HG03175 (cell line): ENCODE measurements at regions not wholly inside any gene's neighbourhood (a gene's known extent, or its start where the extent isn't known, plus 50 kb on each side); places are given as distances from the start of the nearest gene placed in this dataset.

Experiments
- ATAC-seq: cut with Tn5 transposase; IDR thresholded peaks from one replicate; pipeline ENCODE4 v1.9.1; 2021; ENCODE audit warnings: mild to moderate bottlenecking, moderate library complexity; ENCODE audit not compliant: unreplicated experiment

DNA sequence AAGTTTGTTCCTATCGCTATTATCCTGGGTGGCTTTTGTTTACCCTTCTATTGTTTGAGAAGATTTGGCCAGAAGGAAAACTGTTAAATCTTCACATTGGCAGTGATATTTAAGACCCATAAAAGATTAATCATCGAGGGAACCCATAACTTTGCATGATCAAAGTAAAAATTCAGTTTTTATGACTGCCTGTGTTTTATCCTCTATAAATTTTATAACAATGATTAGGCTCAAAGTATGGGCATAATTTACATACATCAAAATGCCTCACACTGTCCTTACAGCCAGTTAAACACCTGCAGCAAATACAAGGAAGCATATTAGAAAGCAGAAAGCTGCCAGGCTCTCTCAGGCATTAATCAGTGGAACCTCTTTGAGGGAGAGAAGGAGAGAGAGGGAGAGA, 289.1 kb downstream of the ICOS start:
- ATAC-seq = no peak

GRCh38 chr2:204226305-204226880, 289.8 kb downstream of the ICOS start:
- no peak for ATAC-seq

DNA sequence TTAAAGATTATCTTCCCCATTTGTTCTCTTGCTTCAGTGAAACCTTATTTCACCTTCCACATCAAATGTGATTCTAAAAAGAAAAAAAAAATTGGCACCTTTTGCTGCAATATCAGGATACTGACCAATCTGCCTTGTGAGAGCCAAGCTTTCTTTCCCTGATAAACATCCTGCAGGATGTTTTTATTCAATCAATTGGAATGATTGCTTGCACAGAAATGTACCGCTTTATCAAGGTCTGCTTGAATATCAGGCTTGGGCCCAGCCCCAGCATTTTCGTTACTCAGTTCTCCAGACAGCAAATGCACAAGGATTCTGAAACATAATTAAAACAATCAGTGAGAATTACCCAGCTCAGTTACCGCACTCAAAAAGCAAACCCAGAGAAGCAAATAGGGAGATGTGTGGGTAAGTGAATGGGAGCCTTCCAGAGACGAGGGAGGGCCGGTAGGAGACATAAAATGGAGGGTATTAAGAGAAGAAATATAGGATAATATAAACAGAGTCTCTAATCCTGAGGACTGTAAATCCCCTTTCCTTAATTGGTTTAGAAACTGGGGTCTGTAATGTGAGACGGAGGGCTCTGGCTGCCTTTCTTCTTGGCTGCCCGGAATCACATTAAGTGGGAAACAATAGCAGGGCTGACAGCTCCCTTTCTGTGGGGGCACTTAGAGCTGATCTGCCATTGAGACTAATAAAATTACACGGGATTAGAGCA, 291.8 kb downstream of the ICOS start:
- ATAC-seq = no peak

DNA sequence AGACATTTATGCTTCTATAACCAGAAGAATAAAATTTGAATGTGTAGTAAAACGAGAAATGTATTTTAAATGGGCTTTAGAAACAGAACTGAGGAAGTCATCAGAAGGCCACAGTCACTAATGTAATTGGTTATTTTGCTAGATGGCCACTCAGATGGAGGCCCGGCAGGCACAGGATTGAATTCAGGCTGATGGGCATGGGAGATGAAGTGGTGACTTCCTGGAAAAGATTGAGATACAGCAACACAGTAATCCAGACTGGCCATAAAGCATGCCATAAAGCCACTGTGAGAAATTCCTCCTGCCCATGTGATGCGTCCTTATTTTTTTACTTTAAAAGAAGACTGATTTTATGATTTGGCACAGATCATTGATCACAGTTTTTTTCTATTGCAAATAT, 297.7 kb downstream of the ICOS start:
- ATAC-seq = no peak

- no peak for ATAC-seq
These were observed 298.3 kb downstream of the ICOS start for GRCh38 chr2:204234879-204235278.

- ATAC-seq = no peak
These were observed 300.9 kb downstream of the ICOS start for GRCh38 chr2:204237416-204237815.

DNA sequence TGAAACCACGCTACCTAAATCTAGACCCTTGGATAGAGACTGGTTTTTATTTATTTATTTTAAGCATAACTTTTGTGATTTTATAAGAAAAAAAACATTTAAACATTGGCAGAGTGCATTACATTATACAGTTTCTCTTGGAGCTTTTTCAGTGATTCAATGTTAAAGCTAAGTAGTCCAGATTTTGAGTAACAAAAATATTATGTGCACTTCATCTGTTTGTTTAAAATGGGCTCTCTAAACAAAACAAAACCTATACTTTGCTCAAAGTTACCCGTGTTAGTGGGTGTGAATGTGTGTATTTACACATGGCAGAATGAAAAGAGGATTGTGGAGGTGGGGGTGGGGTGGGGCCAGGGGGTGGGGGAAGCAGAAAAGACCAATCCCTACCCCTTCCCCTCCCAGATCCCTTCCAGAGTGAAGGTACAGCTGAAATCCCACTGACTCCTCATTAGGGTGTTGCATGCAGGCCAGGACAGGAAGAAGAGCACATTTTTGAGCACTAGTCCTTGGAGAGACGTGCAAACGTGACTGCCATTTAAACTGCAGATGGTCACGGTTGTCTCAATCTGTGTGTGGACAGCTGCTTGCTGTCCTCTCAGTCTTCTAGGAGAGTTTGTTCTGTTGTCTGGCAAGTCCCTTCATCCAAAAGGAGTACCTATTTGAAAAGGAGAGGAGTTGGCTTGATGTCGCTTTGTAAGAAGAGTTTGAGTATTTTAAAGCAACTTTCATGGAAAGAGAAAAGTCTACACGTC, 303.0 kb downstream of the ICOS start:
- ATAC-seq = no peak

DNA sequence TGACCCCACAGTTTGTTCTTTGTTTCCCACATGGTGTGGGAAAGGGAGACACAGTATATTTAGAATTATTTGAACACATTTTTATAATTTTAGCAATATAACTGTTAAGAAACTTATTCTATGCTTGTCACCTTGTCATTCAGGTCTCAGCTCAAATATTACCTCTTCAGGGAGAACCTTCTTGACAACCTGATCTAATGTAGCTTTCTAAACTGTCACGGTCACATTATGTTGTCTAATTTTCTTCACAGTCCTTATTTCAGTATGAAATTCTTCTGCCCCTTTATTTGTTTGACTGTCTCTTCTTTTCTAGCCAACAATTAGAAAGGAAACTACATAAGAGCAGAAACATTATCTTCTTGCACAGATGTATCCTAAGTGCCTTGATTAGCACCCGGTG, 304.3 kb upstream of the PARD3B start:
- no peak for ATAC-seq

- no peak for ATAC-seq
These were observed 295.8 kb upstream of the PARD3B start for GRCh38 chr2:204249437-204249836.

GRCh38 chr2:204250692-204251091, 294.6 kb upstream of the PARD3B start:
- no peak for ATAC-seq

DNA sequence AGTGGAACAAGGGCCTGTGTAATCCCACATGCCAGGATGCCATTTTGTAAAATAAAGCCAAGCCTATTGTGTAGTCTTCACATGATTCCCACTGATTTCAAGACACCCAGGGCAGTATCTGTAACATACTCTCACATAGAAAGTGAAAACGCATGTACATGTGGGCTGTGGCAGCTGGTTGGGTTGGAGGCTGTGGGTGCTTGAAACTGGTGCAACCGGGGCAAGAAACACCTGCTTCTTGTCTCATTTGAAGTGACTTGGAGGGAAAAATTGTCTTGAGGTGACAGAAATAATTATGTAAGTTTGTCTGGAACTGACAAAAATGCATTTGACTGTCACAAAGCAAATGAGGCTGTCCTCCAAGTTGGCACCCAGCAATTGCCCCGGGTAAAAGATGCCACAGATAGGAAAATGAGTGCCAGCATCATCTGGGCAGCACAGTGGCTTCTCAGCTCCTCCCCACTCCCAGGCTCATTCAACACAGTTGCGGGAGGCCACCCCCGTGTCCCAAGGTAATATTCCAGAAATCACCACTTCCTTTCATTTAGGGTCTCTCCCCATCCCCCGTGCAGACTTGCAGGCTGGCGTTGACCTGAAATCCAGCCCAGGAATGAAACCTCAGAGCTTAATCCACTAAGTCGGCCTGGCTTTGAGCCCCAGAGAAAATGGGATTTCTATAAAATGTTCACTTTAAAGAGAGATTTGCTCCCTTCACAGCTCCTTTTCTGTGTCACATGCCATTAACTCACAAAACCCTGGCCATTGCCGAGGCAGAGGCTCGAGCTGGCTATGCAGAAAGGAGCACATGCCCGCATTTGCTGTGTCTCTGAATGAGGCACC, 293.9 kb upstream of the PARD3B start:
- ATAC-seq = no peak

- no peak for ATAC-seq
These were observed 293.3 kb upstream of the PARD3B start for GRCh38 chr2:204251998-204252376.

DNA sequence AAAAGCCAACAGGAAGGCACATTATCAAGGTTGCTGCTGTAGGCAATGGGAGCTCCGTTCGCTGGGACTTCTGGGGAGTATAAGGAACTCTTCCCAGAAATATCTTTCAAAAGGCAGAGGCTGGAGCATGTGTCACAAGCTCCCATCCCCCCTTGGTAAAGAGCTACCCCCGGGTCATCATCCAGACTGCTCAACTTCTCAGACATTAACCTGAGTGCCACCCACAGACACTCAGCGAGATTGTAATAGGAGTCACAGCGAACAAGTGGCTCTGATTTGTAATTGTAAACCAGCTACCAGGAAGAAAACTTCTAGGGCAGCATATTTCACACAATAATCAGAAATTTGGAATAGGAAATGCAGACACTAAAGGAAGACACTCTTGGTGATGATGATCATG, 290.2 kb upstream of the PARD3B start:
- ATAC-seq = no peak

GRCh38 chr2:204255526-204255925, 289.7 kb upstream of the PARD3B start:
- no peak for ATAC-seq

GRCh38 chr2:204257781-204258180, 287.5 kb upstream of the PARD3B start:
- ATAC-seq = no peak

DNA sequence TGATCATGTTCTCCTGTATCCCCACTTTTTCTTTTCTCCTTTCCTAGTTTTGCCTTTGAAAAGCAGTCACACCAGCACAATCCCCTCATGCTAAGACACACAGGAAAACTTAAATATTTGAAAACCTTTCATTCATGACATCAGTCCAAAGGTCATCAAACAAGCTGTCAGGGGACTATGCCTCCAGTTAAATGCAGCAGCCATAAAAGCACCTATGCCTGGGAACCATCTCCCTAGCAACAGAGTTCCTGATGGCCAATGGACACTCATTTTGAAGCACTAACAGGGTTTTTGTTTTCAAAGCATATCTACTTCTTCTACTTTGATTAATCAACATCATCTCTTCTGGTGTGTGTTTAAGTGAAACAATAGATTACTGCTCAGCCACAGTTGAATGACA, 286.4 kb upstream of the PARD3B start:
- ATAC-seq = no peak

- no peak for ATAC-seq
These were observed 285.0 kb upstream of the PARD3B start for GRCh38 chr2:204260162-204260877.

- ATAC-seq = no peak
These were observed 284.4 kb upstream of the PARD3B start for GRCh38 chr2:204260901-204261300.

GRCh38 chr2:204261846-204262245, 283.4 kb upstream of the PARD3B start:
- ATAC-seq = no peak

GRCh38 chr2:204264085-204264553, 281.2 kb upstream of the PARD3B start:
- no peak for ATAC-seq
